HG03520 (cell line): ENCODE measurements at regions not wholly inside any gene's neighbourhood (a gene's known extent, or its start where the extent isn't known, plus 50 kb on each side); places are given as distances from the start of the nearest gene placed in this dataset.
"Not testable (repeated sequence)": the region's sequence is repeated elsewhere in the genome, so short reads cannot be mapped to it uniquely, and the experiment has no call there.

Experiments used
- ATAC-seq: cut with Tn5 transposase; IDR thresholded peaks from one replicate; pipeline ENCODE4 v1.9.1; 2021; ENCODE audit warnings: mild to moderate bottlenecking, moderate library complexity; ENCODE audit not compliant: unreplicated experiment

DNA sequence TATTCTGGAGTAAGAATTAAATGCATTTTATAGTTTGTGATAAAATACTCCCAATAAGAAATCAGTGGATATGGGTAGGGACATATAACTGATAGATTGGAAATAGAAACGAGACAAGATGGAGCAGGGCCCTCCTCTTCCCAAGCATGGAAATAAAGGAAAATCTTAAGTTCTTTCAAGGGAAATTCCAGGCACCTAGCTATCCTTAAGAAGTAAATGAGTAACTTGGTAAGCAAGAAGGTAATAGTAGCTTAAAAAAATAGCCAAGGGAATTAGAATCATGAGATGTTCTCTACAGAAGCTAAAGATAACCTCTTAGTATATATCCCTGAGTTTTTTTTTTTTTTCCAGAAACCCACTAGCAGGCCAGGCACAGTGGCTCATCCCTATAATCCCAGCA, 105.5 kb upstream of the FAM3C start:
- no peak for ATAC-seq

DNA sequence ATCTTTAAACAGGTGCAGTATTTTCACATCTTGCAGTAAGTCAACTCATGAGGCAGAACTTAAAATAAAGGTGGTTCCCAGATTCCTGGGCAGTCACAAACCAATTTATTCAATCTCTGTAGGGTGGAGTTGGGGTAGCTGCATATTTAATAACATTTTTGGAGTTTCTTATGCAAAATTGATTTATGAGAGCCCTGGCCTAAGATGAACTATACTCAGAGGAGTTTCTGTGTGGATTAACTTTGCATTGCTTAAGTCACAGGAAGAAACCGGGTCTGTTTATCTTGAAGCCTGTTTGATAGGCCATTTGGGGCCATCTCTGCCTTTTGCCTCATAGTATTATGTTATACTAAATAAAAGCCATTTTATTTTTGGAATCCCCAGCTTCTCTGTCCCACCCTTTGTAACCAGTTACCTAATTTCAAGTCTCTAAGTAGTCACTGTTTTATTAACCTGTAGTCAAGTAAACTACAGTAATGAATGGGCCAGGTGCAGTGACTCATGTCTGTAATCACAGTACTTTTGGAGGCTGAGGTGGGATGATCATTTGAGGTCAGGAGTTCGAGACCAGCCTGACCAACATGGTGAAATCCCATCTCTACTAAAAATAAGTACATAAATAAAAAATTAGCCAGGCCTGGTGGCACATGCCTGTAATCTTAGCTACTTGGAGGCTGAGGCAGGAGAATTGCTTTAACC, 104.4 kb upstream of the FAM3C start:
- ATAC-seq, result no peak

DNA sequence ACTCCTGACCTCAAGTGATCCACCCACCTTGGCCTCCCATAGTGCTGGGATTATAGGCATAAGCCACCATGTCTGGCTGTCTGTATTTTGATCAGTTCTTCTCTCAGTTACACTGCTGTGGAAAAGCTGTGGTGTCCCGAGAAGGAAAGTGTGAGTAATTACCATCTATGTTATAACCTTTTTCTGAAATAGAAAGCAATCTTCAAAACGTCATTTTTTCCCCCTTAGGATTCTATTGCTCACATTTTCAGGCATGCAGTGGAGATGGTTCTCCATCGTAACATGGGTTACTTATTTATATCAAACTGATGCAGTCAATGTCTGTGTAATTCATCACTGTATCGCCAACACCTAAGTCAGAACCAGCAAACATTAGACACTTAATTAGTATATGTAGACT, 103.5 kb upstream of the FAM3C start:
- ATAC-seq, result no peak

DNA sequence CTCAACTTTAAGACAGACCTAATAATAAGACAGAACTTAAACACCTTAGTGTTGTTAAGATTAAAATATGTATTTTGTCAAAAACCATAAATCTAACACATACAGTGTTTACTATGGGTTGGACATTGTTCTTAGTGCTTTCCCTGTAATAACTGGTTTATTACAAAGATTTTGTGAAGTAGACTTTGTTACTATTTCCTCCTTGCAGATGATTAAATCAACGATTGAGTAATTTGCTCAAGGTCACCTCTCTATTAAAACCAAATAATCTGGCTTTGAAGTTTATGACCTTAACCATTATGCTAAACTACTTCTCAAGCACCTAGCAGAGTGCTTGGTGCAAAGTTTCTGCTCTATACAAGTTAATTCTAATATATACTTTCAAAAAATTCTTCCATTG, 102.7 kb upstream of the FAM3C start:
- no peak for ATAC-seq

DNA sequence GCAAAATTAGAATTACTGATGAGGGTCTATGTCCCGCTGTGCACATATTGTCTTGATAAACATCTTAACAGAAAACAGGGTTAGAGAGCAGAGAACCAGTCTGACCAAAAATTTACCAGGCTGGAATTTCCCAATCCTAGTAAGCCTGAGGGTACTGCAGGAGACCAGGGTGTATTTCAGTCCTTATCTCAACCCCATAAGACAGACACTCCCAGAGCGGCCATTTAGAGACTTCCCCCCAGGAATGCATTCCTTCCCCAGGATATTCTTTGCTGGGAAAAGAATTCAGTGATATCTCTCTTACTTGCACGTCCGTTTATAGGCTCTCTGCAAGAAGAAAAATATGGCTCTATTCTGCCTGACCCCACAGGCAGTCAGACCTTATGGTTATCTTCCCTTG, 101.4 kb upstream of the FAM3C start:
- ATAC-seq, result not testable (repeated sequence)

DNA sequence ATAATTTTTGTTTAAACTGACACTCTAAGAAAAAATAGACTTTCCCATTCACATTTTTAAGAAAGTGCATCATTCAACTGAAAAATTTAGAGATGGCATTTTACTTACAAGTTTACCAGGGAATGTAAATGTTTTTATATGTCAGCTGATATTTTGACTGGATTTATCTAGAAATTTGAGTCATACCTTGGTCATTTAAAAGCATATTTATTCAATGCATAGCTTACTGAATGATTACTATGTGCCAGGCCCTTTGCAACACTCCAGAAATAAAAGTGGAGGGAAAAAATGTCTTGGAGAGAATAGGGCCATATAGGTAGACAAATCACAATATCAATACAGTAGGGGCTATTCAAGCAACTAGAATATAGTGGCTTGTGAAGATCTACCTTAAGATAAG, 98.4 kb upstream of the FAM3C start:
- ATAC-seq, result no peak

DNA sequence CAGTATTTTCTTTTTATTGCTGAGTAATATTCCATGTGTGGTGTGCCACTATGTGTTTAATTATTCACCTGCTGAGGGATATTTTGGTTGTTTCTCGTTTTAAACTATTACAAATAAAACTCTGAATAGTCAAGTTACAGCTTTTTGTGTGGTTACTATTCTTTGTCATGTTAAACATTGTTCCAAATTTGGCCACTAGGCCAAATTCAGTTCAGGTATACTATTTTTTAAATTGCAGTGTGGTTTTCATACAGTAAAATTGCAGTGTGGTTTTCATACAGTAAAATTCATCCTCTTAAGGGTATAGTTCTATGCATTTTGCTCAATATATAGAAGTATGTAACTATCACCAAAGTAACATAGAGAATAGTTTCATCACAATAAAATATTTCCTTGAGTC, 97.4 kb upstream of the FAM3C start:
- no peak for ATAC-seq

DNA sequence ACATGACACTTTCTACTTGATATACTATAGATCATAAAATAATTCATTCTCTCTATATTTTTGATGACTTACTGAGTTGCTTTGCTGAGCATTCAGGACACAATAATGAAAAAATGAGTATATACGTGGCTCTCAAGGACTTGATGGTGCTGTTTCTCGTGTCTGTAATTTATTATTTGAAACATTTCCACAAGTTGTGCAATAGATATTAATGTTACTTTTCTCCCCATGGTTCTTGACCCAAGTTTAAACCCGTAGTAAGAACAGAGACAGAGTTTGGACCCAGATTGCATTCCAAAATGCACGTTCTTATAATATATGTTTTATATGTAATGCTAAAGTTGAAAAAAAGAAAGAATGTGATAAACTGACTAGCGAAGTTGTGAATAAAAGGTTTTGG, 94.2 kb upstream of the FAM3C start:
- ATAC-seq, result no peak

DNA sequence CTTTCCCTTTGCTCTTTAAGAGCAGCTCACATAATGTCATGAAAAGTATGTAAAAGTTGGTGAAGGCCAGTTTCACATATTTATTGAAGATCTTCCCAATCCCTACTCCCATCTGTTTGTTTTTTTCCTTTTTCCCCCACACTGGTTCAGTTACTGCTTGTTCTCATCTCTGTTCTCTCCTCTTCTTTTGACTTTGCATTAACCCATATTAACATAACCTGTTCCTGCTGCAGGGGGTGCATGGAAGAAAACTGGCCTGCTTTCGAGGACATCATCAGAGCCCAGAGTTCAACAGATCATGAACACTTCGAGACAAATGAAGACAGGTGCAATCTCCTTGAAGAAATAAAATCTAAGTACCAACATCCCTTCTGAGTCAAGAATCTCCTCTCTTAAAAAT, 93.3 kb upstream of the FAM3C start:
- no peak for ATAC-seq

DNA sequence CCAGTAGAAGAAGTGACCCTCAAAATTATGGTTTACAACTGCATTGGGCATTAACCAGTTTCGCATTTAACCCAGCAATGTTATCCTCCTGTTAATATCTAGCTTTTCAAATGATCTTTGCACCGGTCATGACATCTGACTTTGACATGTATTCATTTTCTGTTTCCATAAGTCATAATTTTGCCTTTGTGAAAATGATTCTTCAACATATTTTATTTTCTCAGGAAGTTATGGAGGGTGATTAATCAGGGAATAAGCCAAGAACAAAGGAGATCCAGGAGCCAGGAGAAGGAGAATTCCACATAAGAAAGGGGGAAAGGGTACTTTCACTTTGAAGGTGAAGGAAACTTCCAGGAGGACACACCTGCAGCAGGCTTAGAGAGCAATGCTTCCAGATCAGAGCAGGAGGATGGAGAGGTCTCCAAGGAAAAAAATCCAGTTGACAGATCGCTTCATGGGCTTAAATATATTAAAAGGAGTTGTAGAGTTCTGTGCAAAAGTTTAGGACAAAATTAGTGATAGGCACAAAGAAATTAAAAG, 92.1 kb upstream of the FAM3C start:
- no peak for ATAC-seq

DNA sequence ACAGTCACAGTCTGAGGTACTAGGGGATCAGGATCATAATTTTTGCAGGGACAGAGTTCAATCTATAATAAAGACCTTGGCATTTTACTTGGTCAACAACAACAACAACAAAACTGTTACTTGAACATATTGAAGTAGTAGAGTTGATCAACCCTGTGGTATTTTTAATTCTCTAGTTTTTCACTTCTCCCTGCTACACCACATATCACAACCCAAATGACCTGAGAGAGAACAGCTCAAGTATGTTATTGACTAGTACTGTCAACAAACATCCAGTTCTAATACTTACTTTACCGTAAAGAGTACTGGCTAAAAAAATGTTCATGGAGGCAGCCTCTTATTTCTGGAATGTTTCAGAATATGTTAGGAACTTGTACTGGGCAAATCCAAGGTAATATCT, 90.5 kb upstream of the FAM3C start:
- ATAC-seq, result no peak

DNA sequence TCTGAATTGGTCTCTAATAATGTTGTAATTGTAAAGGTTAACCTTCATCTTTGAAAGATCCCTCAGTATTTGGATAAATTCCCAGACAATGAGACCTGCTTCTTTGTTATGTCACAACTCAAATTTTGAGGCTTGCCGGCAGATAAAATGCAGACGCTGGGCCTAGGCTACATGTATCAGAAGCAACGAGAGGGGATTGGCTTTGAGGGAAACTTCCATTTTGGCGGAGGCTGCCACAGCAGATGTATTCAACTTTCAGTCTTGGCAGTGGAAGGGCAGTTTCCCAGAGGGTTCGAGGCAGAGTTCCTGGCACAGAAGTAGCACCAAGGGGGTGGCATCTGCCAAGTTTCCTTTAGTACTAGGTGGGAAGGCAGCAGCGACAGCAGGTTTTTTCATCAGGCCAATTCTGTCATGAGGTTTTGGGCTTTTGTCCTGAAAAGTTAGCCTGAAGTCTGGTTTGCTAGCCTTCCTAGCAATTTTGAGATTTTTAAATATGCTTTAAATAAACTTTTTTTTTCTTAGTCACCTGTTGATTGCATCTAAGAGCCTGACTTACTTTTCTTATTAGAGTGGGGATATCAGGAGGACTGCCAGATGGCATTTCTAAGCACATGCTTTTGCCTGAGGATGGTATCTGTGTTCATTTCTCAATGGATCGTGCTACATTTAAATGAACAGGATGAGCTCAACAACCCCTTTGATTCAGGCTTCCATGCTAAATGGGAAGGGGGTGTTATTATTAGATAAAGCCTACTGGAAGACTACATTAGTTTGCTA, 89.5 kb upstream of the FAM3C start:
- ATAC-seq, result no peak

DNA sequence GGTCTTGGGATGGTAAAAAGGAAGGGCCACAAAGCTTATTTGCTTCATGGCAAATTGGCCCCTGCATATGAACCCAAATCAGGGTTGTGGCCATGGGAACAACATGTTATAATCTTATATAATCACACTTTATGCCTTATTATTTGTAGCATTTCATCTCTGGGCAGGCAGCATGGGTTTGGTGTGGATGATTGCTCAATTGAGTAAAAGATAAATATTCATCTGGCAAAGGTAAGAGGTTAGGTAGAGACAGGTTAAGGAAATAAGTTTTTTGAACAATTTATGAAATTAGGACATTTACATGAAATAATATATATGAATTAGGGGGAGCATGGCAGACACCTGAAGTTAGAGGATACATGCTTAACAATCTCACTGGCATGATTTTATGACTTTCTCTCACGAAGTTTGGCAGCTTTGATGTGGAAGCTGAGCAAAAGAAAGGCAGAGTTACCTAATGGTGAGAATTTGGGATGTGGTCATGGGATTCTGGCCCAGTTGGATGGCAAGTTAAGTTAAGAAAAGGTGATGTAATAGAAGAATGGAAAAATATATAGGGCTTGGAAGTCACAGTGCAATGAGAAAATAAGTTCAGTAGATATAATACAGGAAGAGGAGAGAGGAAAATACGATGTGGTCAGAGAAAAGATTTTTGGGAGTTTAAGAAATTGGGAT, 88.1 kb upstream of the FAM3C start:
- ATAC-seq, result no peak

DNA sequence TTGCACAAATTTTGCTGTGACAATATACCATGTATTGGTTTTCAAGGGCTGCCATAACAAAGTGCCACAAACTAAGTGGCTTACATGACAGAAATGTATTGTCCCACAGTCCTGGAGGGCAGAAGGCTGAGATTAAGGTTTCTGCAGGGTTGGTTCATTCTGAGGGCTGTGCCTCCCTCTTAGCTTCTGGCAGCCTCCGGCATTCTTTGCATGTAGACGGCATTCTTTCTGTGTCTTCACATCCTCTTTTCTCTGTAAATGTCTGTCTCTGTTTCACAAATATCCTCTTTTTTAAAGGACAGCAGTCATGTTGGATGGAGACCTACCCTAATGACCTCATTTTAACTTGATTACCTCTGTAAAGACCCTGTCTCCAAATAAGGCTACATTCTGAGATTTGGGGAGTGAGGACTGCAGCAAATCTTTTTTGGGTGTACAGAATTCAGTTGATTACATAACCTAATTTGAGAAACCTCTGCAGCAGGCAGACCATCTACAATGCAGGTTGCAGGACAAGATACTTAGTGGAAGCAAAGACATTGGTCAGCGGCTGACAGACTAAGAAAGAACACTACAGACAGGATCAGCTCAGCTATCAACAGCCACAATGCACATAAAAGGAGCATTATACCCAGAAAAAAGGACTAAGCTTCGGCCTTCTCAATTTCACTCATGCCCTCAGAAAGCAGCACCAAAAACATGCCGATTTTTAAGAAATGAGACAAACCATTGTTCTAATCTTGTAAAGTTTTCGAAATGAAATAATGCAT, 84.6 kb upstream of the FAM3C start:
- no peak for ATAC-seq

DNA sequence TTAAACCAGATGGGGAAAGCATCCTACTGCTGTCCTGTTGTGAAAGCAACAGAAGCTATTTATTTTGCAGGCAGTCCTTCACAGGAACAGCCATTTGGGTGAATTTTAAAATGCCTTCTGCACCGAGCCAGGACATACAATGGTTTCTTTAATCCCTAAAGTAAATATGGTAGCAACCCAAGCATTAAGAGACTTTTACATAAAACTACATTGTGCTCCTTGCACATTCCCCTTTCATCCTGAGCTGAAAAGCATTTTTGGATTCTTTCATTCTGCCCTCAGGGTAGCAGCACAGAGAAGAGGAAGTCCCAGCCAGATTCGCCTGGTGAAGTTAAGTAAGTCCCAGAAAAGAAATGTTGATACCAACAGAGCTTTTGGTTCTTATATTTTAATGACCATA, 84.0 kb upstream of the FAM3C start:
- no peak for ATAC-seq

DNA sequence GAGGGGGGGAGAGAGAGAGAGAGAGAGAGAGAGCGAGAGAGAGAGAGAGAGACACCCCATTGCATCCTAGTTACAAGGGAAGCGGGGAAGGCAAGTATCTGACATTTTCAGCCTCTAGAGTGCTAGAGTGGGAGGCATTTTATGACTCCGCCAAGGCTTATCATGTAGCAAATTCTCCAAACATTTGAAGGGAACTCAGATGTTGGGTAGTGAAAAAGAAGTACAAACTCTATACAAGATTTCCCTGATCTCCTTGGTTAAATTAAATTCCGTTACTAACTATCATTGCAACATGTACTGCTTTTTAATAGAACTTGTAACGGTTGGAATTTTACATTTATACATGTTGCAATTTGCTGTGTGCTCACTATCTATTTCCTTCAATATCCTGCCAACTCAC, 83.4 kb upstream of the FAM3C start:
- no peak for ATAC-seq

DNA sequence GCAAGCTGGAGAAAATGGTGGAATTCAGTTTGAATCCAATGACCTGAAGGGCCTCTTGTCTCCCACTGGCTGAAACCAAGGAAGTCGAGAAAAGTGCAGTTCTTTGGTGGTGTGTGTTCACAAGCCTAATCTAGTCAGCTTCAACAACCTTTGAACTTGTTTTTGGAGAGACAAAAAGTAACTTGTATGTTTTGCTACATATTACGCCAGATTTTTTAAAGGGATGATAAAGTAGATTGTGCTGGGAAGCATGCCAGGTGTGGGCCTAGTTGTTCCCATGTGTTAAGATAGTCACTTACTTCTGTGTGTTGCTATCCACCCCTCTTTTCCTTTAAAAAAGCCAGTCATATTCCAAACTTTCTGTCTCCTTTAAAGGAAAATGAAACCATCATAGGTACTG, 79.7 kb upstream of the FAM3C start:
- no peak for ATAC-seq

DNA sequence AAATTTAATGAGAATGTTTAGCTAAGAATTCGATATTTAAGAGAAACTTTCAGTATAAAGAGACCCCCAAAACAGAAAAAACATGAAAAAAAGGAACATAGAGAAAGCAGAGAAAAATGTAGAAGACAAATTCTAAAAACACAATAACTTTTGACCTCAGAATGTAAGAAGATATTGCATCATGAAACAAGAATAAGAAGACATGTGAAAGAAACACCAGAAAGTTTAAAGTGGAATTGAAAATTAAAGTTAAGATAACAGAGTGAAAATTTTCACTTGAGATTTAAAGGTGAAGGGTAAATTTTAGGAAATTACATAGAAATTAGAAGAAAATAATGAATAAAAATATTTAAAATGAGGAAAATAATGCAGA, 78.2 kb upstream of the FAM3C start:
- no peak for ATAC-seq

DNA sequence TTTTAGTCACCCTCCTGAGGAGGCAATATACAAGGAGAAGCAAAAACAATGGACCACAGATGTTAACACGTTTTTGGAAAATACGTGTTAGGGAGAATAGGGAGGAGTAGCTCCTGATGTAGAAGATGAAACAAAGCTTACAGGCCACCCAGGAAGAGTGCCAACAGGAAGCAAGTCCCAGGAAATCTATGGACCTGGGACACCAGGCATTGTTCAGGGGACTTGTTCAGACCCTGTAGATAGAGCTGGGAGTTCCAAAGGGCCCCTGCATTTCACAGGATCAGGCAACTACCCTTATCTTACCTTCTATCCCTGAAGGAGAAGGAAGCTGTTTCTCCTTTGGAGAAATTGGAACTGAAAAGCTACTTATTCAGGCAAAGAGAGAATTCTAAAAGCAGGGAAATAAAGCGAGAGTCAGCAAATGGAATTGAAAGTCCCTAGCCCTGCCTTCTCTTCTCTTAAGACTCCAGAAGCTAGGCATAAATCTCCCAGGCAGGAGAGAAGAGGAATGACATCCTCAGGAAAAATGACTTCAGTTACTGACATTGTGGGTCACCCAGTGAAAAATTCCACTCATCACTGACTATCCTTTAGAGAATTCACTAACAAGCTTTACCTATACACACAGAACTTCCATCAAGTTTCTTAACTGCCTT, 77.7 kb upstream of the FAM3C start:
- no peak for ATAC-seq

DNA sequence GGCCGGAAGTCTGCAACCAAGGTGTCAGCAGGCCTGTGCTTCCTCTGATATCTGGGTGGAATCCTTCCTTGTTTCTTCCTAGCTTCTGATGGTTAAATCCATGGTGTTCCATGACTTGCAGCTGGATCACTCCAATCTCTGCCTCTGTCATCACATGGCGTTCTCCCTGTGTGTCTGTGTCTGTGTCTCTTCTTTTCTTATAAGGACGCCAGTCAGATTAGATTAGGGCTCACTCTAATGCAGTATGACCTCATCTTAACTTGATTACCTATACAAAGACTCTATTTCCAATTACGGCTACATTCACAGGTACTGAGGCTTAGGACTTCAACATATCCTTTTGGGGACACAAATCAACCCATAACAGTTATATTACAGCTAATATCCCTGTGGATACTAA, 70.3 kb upstream of the FAM3C start:
- no peak for ATAC-seq

DNA sequence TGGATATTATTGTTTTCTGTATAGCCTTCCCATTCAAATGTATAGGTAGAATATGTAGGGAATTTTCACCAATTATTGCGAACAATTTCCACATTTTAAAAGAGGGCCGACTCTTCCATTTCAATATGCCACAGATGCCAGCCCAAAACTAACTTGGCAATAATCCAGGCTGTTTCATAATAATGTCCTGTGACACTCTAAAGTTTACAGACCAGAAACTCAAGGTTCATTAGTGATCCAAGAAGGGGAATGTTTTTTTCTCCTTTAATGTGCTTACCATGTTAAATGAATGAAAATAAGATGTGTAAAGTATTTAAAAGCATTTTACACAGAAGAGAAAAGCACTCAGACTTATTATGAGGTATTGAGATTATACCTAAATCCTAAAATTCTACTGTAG, 63.0 kb upstream of the FAM3C start:
- ATAC-seq, result no peak
